ENCODE measurements at regions not wholly inside any gene's neighbourhood (a gene's known extent, or its start where the extent isn't known, plus 50 kb on each side); places are given as distances from the start of the nearest gene placed in this dataset.

DNA sequence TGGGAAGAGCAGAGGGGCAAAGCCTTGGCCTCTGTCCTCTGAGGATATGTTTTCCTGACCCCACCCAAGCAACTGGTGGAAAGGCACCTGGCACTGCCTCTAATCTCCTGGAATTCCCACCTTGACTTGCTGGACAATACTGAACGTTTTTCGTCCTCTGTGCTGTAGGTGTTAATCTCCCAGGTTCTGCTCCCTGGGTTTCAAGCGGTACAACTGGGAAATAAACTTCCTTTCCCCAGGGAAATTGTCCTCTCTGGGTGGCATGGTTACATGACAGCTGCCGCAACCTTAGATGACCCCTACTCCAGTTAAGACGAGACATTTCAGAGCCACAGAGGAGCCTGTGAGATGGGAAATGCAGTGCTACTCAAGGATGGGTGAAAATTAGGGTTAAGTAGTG lies 57.3 kb upstream of the BCAR3 start:
- no peak for DNase-seq (ENCODE audit: low read depth in 1 of 2, low spot score in 1 of 2)
- Histone ChIP-seq H3K27me3 (ENCODE audit: insufficient read depth, poor library complexity, severe bottlenecking) (no peaks in the 10 kb centered on the region), H3K27ac (replicated peaks) (no peak overlapping the region), H3K4me3 (replicated peaks; ENCODE audit: insufficient read depth, low read length) (no peak overlapping the region)
- TF ChIP-seq SPI1 (IDR thresholded peaks at IDR 0.05; ENCODE audit: borderline replicate concordance, low read depth): no peak
- TF ChIP-seq POLR2AphosphoS5 (IDR thresholded peaks at IDR 0.05; ENCODE audit: low read depth): no peak
- no peak for TF ChIP-seq CTCF (IDR thresholded peaks at IDR 0.05; ENCODE audit: insufficient read depth, low read length)
- no peak for TF ChIP-seq REST (IDR thresholded peaks at IDR 0.05; ENCODE audit: insufficient replicate concordance, low read depth)
- no peak for TF ChIP-seq GABPA (IDR thresholded peaks at IDR 0.05; ENCODE audit: low read depth)

DNA sequence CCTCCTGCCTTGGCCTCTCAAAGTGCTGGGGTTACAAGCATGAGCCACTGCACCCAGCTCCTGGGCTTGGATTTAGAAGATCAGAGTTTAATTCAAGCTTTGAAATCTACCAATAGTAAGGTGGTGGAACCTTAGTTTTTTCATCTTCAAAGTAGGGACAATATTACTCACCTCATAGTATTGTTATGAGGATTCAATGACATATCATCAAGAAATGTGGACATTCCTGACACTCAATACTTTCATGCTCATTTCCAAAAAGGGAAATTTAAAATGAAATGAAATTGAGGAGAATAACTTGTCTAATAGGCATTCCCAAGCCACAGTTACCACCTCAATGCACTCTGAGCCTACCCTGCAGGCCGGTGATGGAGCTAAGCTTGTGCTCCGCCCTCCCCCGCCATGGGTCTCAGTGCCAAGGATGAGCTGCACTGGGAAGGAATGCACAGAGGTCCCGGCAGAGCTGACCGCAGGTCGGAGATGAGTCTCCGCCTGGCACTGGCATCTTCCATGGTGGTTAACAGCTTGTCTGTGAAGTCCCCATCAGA lies 56.5 kb upstream of the BCAR3 start:
- no peak for TF ChIP-seq GABPA (IDR thresholded peaks at IDR 0.05; ENCODE audit: low read depth)
- TF ChIP-seq SPI1 (IDR thresholded peaks at IDR 0.05; ENCODE audit: borderline replicate concordance, low read depth): no peak
- TF ChIP-seq POLR2AphosphoS5 (IDR thresholded peaks at IDR 0.05; ENCODE audit: low read depth): no peak
- TF ChIP-seq CTCF (IDR thresholded peaks at IDR 0.05; ENCODE audit: insufficient read depth, low read length): no peak
- TF ChIP-seq REST (IDR thresholded peaks at IDR 0.05; ENCODE audit: insufficient replicate concordance, low read depth): no peak
- H3K27me3 ChIP-seq (ENCODE audit: insufficient read depth, poor library complexity, severe bottlenecking): no peaks in the 10 kb centered on the region
- no peak for DNase-seq (ENCODE audit: low read depth in 1 of 2, low spot score in 1 of 2)
- no peak overlapping the region for H3K27ac ChIP-seq (replicated peaks)
- H3K4me3 ChIP-seq (replicated peaks; ENCODE audit: insufficient read depth, low read length): no peak overlapping the region

- Histone ChIP-seq H3K4me3 (replicated peaks; ENCODE audit: insufficient read depth, low read length) (no peak overlapping the region), H3K27ac (replicated peaks) (no peak overlapping the region), H3K27me3 (ENCODE audit: insufficient read depth, poor library complexity, severe bottlenecking) (no peaks in the 10 kb centered on the region)
- DNase-seq (ENCODE audit: low read depth in 1 of 2, low spot score in 1 of 2): no peak
- TF ChIP-seq GABPA (IDR thresholded peaks at IDR 0.05; ENCODE audit: low read depth) (no peak), SPI1 (IDR thresholded peaks at IDR 0.05; ENCODE audit: borderline replicate concordance, low read depth) (no peak), REST (IDR thresholded peaks at IDR 0.05; ENCODE audit: insufficient replicate concordance, low read depth) (no peak), POLR2AphosphoS5 (IDR thresholded peaks at IDR 0.05; ENCODE audit: low read depth) (no peak), CTCF (IDR thresholded peaks at IDR 0.05; ENCODE audit: insufficient read depth, low read length) (no peak)
Measured at GRCh38 chr1:93735722-93736121, 54.1 kb upstream of the BCAR3 start.
